ENCODE measurements at regions not wholly inside any gene's neighbourhood (a gene's known extent, or its start where the extent isn't known, plus 50 kb on each side); places are given as distances from the start of the nearest gene placed in this dataset.

GRCh38 chr2:19695706-19696105 is 206.1 kb downstream of the TTC32 start:
- TF ChIP-seq CTCF (IDR thresholded peaks at IDR 0.05; ENCODE audit: low read length) = no peak
- TF ChIP-seq EZH2 (IDR thresholded peaks at IDR 0.05; ENCODE audit: borderline replicate concordance, low read length) = no peak

All from OCI-LY1 (cell line).